K562 (cell line): ENCODE measurements at regions not wholly inside any gene's neighbourhood (a gene's known extent, or its start where the extent isn't known, plus 50 kb on each side); places are given as distances from the start of the nearest gene placed in this dataset.

Experiments used
- ATAC-seq: fragments of 200-7000 bp; cut with Tn5 transposase; 3 replicates; pipeline ENCODE4 v1.9.1; 2020; ENCODE audit warnings: moderate library complexity
- BruUV-seq: library from RNA; stranded (reverse); fragments of 400-500 nt; replicated peaks from 2 replicates; lab custom pipeline; 2021; lab: Mats Ljungman, UMichigan
- CTCF ChIA-PET: fragments of 300-600 bp; formaldehyde crosslinking; extraction: SDS; loops from one replicate; lab custom pipeline; 2021; ENCODE audit warnings: low intra/inter-chr PET ratio; lab: Yijun Ruan, JAX
- POLR2A ChIA-PET: fragments of 300-600, 350-650 bp; sonication (Branson Sonifier 250); formaldehyde crosslinking; extraction: SDS; loops from one replicate; lab custom pipeline; 2021; ENCODE audit warnings: antibody characterized with exemption, inconsistent platforms; lab: Yijun Ruan, JAX
- DNase-seq, 4 experiments: peaks; one replicate each; pipeline versions ENCODE4 v3.0.0 to v3.0.0-alpha.2; 2011 to 2018; ENCODE audit warnings: low spot score in 3 of 4, mixed read lengths in 3 of 4; ENCODE audit errors: extremely low read depth in 1 of 4
- FAIRE-seq: peaks from 2 replicates; lab custom pipeline; 2011; peaks lifted over from hg19 to GRCh38; lab: Jason Lieb, UNC
- H2AFZ ChIP-seq: 2 replicates; pipeline ENCODE4 v1.6.0; 2011; ENCODE audit warnings: low read depth, low read length, control low read depth, inconsistent platforms
- H3K27ac ChIP-seq: fragments of 200-600 bp; 3 replicates; pipeline ENCODE4 v1.8.0; 2011; ENCODE audit warnings: low read depth, mild to moderate bottlenecking, control low read depth, inconsistent platforms, low read length, moderate library complexity, mixed read lengths; ENCODE audit errors: extremely low read depth
- H3K27me3 ChIP-seq, 2 experiments: fragments of 300-600 bp in 1 of 2; 2 replicates in 1 of 2; 3 replicates in 1 of 2; pipeline versions ENCODE4 v1.6.0 to v1.8.0; 2011; ENCODE audit warnings: inconsistent platforms in 2 of 2, low read length in 2 of 2, mild to moderate bottlenecking in 1 of 2, mixed read lengths in 1 of 2, moderate library complexity in 1 of 2; ENCODE audit not compliant: control insufficient read depth in 2 of 2, insufficient read depth in 2 of 2
- H3K36me3 ChIP-seq: fragments of 300-600 bp; 3 replicates; pipeline ENCODE4 v1.8.0; 2011; ENCODE audit warnings: mild to moderate bottlenecking, low read length, inconsistent platforms; ENCODE audit not compliant: control insufficient read depth, insufficient read depth
- H3K4me1 ChIP-seq, 2 experiments: fragments of 200-600 bp in 1 of 2; replicated peaks in 1 of 2; 2 replicates in 1 of 2; 3 replicates in 1 of 2; pipeline versions ENCODE4 v1.5.1 to v1.8.0; 2011; ENCODE audit warnings: inconsistent platforms in 2 of 2, low read length in 2 of 2, mild to moderate bottlenecking in 1 of 2, mixed read lengths in 1 of 2, moderate library complexity in 1 of 2; ENCODE audit not compliant: control insufficient read depth in 2 of 2, insufficient read depth in 2 of 2
- H3K4me2 ChIP-seq: 2 replicates; pipeline ENCODE4 v1.6.1; 2011; ENCODE audit warnings: low read length, control low read depth, inconsistent platforms, mixed read lengths; ENCODE audit not compliant: insufficient read depth
- H3K4me3 ChIP-seq: fragments of 200-600 bp; sonication (generic), shearing (Covaris generic); 2 replicates; pipeline ENCODE4 v1.5.1; 2016; ENCODE audit warnings: control low read depth, inconsistent platforms
- H3K79me2 ChIP-seq: fragments of 200-600 bp; 3 replicates; pipeline ENCODE4 v1.8.0; 2011; ENCODE audit warnings: low read length, inconsistent platforms; ENCODE audit not compliant: control insufficient read depth, insufficient read depth
- H3K9ac ChIP-seq, 2 experiments: 2 replicates each; pipeline versions ENCODE4 v1.6.0 to v1.6.1; 2011; ENCODE audit warnings: low read depth in 2 of 2, low read length in 2 of 2, control low read depth in 1 of 2, inconsistent platforms in 1 of 2, mild to moderate bottlenecking in 1 of 2, mixed read lengths in 1 of 2; ENCODE audit not compliant: insufficient read depth in 1 of 2
- H3K9me1 ChIP-seq: one replicate; pipeline ENCODE4 v1.6.0; 2011; ENCODE audit warnings: inconsistent platforms, mild to moderate bottlenecking, low read length, moderate library complexity; ENCODE audit not compliant: control insufficient read depth, insufficient read depth
- H3K9me3 ChIP-seq: replicated peaks from 2 replicates; pipeline ENCODE4 v1.5.1; 2011; ENCODE audit warnings: low read depth, low read length, inconsistent platforms; ENCODE audit not compliant: control insufficient read depth, insufficient read depth
- H4K20me1 ChIP-seq: replicated peaks from 2 replicates; pipeline ENCODE4 v1.6.1; 2011; ENCODE audit warnings: low read length, inconsistent platforms, mixed read lengths; ENCODE audit not compliant: control insufficient read depth, insufficient read depth
- ATF6 ChIP-seq: sonication (generic); formaldehyde crosslinking; IDR thresholded peaks from 2 replicates; pipeline ENCODE4 v1.4.0; 2020; ENCODE audit warnings: mild to moderate bottlenecking, missing genetic modification reagents
- BRF1 ChIP-seq: IDR thresholded peaks from 3 replicates; pipeline ENCODE4 v1.6.1; 2011; ENCODE audit warnings: borderline replicate concordance, mild to moderate bottlenecking; ENCODE audit not compliant: insufficient read length; ENCODE audit errors: extremely low read depth
- CBX3 ChIP-seq, 2 experiments: IDR thresholded peaks; 1 replicate in 1 of 2; 2 replicates in 1 of 2; pipeline ENCODE4 v1.6.1; 2012; ENCODE audit warnings: inconsistent platforms in 2 of 2, low read length in 2 of 2, borderline replicate concordance in 1 of 2, control low read depth in 1 of 2
- CBX5 ChIP-seq: IDR thresholded peaks from 2 replicates; pipeline ENCODE4 v1.6.1; 2014; ENCODE audit warnings: low read depth, borderline replicate concordance
- CEBPB ChIP-seq: fragments of 450-650 bp; IDR thresholded peaks from 2 replicates; pipeline ENCODE4 v1.6.1; 2016; ENCODE audit warnings: missing genetic modification characterization, missing compliant biosample characterization
- CEBPZ ChIP-seq: fragments of 150-350 bp; IDR thresholded peaks from 2 replicates; pipeline ENCODE4 v1.6.1; 2014; ENCODE audit warnings: low read depth, mild to moderate bottlenecking, low read length, borderline replicate concordance
- ELF4 ChIP-seq: fragments of 450-650 bp; formaldehyde crosslinking; IDR thresholded peaks from 2 replicates; pipeline ENCODE4 v1.4.0; 2022; ENCODE audit warnings: missing genetic modification characterization
- GTF2A2 ChIP-seq: IDR thresholded peaks from 2 replicates; pipeline ENCODE4 v1.6.1; 2016; ENCODE audit warnings: mild to moderate bottlenecking, missing genetic modification characterization, missing compliant biosample characterization
- NEUROD1 ChIP-seq: fragments of 150-350 bp; IDR thresholded peaks from 2 replicates; pipeline ENCODE4 v1.6.1; 2014; ENCODE audit warnings: borderline replicate concordance, low read length, low read depth; ENCODE audit not compliant: partially characterized antibody
- POLR3G ChIP-seq: IDR thresholded peaks from 2 replicates; pipeline ENCODE4 v1.6.1; 2011; ENCODE audit not compliant: insufficient read length, insufficient replicate concordance; ENCODE audit errors: extremely low read depth
- SRSF1 ChIP-seq: fragments of 200-400 bp; formaldehyde crosslinking; IDR thresholded peaks from 2 replicates; pipeline ENCODE4 v1.6.1; 2017; ENCODE audit warnings: mild to moderate bottlenecking, low read depth, low read length, moderate library complexity
- STAG1 ChIP-seq: sonication (generic); formaldehyde crosslinking; IDR thresholded peaks from 2 replicates; pipeline ENCODE4 v1.5.0; 2020; ENCODE audit warnings: missing genetic modification reagents, borderline replicate concordance
- STAT5A ChIP-seq: IDR thresholded peaks from 2 replicates; pipeline ENCODE4 v1.6.1; 2012; ENCODE audit warnings: low read length, inconsistent platforms, borderline replicate concordance
- TAL1 ChIP-seq: fragments of 450-650 bp; IDR thresholded peaks from 2 replicates; pipeline ENCODE4 v1.6.1; 2016; ENCODE audit warnings: mild to moderate bottlenecking
- THRAP3 ChIP-seq: fragments of 450-650 bp; IDR thresholded peaks from 2 replicates; pipeline ENCODE4 v1.6.1; 2016; ENCODE audit warnings: mild to moderate bottlenecking, inconsistent platforms, borderline replicate concordance
- XRCC5 ChIP-seq: fragments of 200-400 bp; formaldehyde crosslinking; IDR thresholded peaks from 2 replicates; pipeline ENCODE4 v1.6.1; 2017; ENCODE audit warnings: low read depth, mild to moderate bottlenecking, low read length
- ZFP36 ChIP-seq: fragments of 150-350 bp; IDR thresholded peaks from 2 replicates; pipeline ENCODE4 v1.6.1; 2018; ENCODE audit warnings: low read length, low read depth; ENCODE audit not compliant: partially characterized antibody
- ZNF134 ChIP-seq: fragments of 250-450 bp; sonication (Bioruptor Pico); conservative IDR thresholded peaks from 2 replicates; pipeline ENCODE4 v1.4.0; 2020
- ZNF584 ChIP-seq: fragments of 200-800 bp; sonication (Bioruptor generic); IDR thresholded peaks from 2 replicates; pipeline ENCODE4 v1.6.1; 2016; ENCODE audit warnings: low read depth, mild to moderate bottlenecking, missing genetic modification characterization, missing compliant biosample characterization
- ZNF695 ChIP-seq: fragments of 450-650 bp; formaldehyde crosslinking; IDR thresholded peaks from 2 replicates; pipeline ENCODE4 v1.4.0; 2020; ENCODE audit warnings: mild to moderate bottlenecking, moderate library complexity
- WGBS: fragments of 100-300 bp; shearing (Covaris generic); methylation state at CpG from one replicate; pipeline ENCODE4 v1.1.6; 2016; ENCODE audit warnings: low coverage, mixed read lengths; ENCODE audit not compliant: insufficient coverage; ENCODE audit errors: missing lambda C conversion rate; 5-methylcytosine and 5-hydroxymethylcytosine counted together
- in situ Hi-C: fragments of 300-500 bp; cut with MboI; formaldehyde crosslinking; loops from 4 replicates; pipeline ENCODE4 v1.15.0; 2018; ENCODE audit warnings: inconsistent platforms, mixed read lengths
- intact Hi-C: fragments of 100-400 bp; cut with micrococcal nuclease; formaldehyde crosslinking; loops from 2 replicates; pipeline ENCODE4 v1.14.2; 2022

- H3K4me3 ChIP-seq, result no peak overlapping the region
- H3K27me3 ChIP-seq, result no peaks in the 10 kb centered on the region
- no peak overlapping the region for H3K9ac ChIP-seq
- no peaks in the 10 kb centered on the region for H3K4me1 ChIP-seq
- H4K20me1 ChIP-seq, result no peaks in the 10 kb centered on the region
- H3K36me3 ChIP-seq, result no peaks in the 10 kb centered on the region
- intact Hi-C loops (no loop called here), in situ Hi-C loops (no loop called here)
- H3K27ac ChIP-seq, result no peak overlapping the region
- CTCF ChIA-PET, result no interaction called here
- peaks cover 7% of the 10 kb centered on the region for H3K9me3 ChIP-seq
- DNase-seq, result no peak
- no peaks in the 10 kb centered on the region for H3K9me1 ChIP-seq
- no TSS peak for BruUV-seq
- no peaks in the 10 kb centered on the region for H3K79me2 ChIP-seq
- no peak for FAIRE-seq
- ATAC-seq, result no peak
- no peak overlapping the region for H2AFZ ChIP-seq
- H3K4me2 ChIP-seq, result no peak overlapping the region
- 55% methylated on average over 1 of the region's 1 CpG for WGBS
- POLR2A ChIA-PET, result no interaction called here
- no peak for TF ChIP-seq POLR3G
- TF ChIP-seq ATF6 (CRISPR knock-in tag), result no peak
- no peak for TF ChIP-seq BRF1
- peak in 1 of 2 experiments; percentile 90; a peak in 2 of 3 replicates for TF ChIP-seq CBX3 (IDR thresholded peaks at IDR 0.05; ENCODE audit: borderline replicate concordance in 1 of 2, low read length in 2 of 2)
- no peak for TF ChIP-seq SRSF1
- no peak for TF ChIP-seq XRCC5
- TF ChIP-seq CEBPB, result no peak
- TF ChIP-seq STAT5A, result no peak
- TF ChIP-seq CBX5, result peak; percentile 89
- TF ChIP-seq GTF2A2 (tag), result no peak
- no peak for TF ChIP-seq STAG1
- TF ChIP-seq ELF4, result no peak
- no peak for TF ChIP-seq ZNF695 (CRISPR knock-in tag)
- TF ChIP-seq ZNF584 (CRISPR knock-in tag), result no peak
- 0 out of 2 replicates have a peak, but pooled peaks have one; percentile 13 for TF ChIP-seq CEBPZ
- peak; percentile 75 for TF ChIP-seq ZFP36
- TF ChIP-seq THRAP3, result no peak
- TF ChIP-seq TAL1, result no peak
- TF ChIP-seq ZNF134, result no peak
- TF ChIP-seq NEUROD1, result no peak
These were observed 53.7 kb upstream of the ST3GAL5 start for GRCh38 chr2:85942346-85942957.
